Stimulated activated naive CD4-positive, alpha-beta T cell treated with Interleukin-2 at 50 U/mL for 16 hours (primary cell): ENCODE measurements at regions not wholly inside any gene's neighbourhood (a gene's known extent, or its start where the extent isn't known, plus 50 kb on each side); places are given as distances from the start of the nearest gene placed in this dataset.

Source experiments
- DNase-seq: peaks from one replicate; lab custom pipeline; 2025; lab: John Stamatoyannopoulos, UW

GRCh38 chr16:82358606-82359221 lies 188.7 kb upstream of the MPHOSPH6 start:
- no peak for DNase-seq

GRCh38 chr16:82358161-82358560 lies 188.1 kb upstream of the MPHOSPH6 start:
- DNase-seq: no peak

GRCh38 chr16:82357237-82357636 lies 187.2 kb upstream of the MPHOSPH6 start:
- DNase-seq: no peak

GRCh38 chr16:82350560-82350959 lies 180.5 kb upstream of the MPHOSPH6 start:
- DNase-seq: no peak

GRCh38 chr16:82345318-82345717 lies 175.3 kb upstream of the MPHOSPH6 start:
- no peak for DNase-seq

GRCh38 chr16:82344157-82344556 lies 174.1 kb upstream of the MPHOSPH6 start:
- no peak for DNase-seq

- no peak for DNase-seq
These were observed 171.2 kb upstream of the MPHOSPH6 start for GRCh38 chr16:82341146-82341669.

GRCh38 chr16:82340531-82340930 lies 170.5 kb upstream of the MPHOSPH6 start:
- no peak for DNase-seq

GRCh38 chr16:82337355-82337754 lies 167.3 kb upstream of the MPHOSPH6 start:
- no peak for DNase-seq

GRCh38 chr16:82331974-82332750 lies 162.1 kb upstream of the MPHOSPH6 start:
- no peak for DNase-seq

GRCh38 chr16:82331397-82331796 lies 161.4 kb upstream of the MPHOSPH6 start:
- no peak for DNase-seq

- DNase-seq: no peak
These were observed 159.6 kb upstream of the MPHOSPH6 start for GRCh38 chr16:82329504-82330192.

- DNase-seq: no peak
These were observed 159.0 kb upstream of the MPHOSPH6 start for GRCh38 chr16:82328881-82329469.

GRCh38 chr16:82323171-82323570 lies 153.1 kb upstream of the MPHOSPH6 start:
- DNase-seq: no peak

- no peak for DNase-seq
These were observed 152.2 kb upstream of the MPHOSPH6 start for GRCh38 chr16:82322177-82322576.

- no peak for DNase-seq
These were observed 149.0 kb upstream of the MPHOSPH6 start for GRCh38 chr16:82319038-82319437.

- DNase-seq: no peak
These were observed 147.6 kb upstream of the MPHOSPH6 start for GRCh38 chr16:82317411-82318167.

- no peak for DNase-seq
These were observed 143.7 kb upstream of the MPHOSPH6 start for GRCh38 chr16:82313754-82314153.

GRCh38 chr16:82311528-82311927 lies 141.5 kb upstream of the MPHOSPH6 start:
- DNase-seq: no peak

GRCh38 chr16:82302042-82302727 lies 132.2 kb upstream of the MPHOSPH6 start:
- no peak for DNase-seq

- no peak for DNase-seq
These were observed 131.2 kb upstream of the MPHOSPH6 start for GRCh38 chr16:82301146-82301755.
